ENCODE measurements at regions not wholly inside any gene's neighbourhood (a gene's known extent, or its start where the extent isn't known, plus 50 kb on each side); places are given as distances from the start of the nearest gene placed in this dataset.

GRCh38 chr1:29540801-29541357 is 304.6 kb downstream of the PTPRU start:
- TF ChIP-seq POLR2A (IDR thresholded peaks at IDR 0.05; ENCODE audit: low read length) = no peak
- no peak for TF ChIP-seq GATA1 (IDR thresholded peaks at IDR 0.05; ENCODE audit: low read depth, low read length)

Measured in erythroblast (primary cell).